GM06990 (cell line): ENCODE measurements at regions not wholly inside any gene's neighbourhood (a gene's known extent, or its start where the extent isn't known, plus 50 kb on each side); places are given as distances from the start of the nearest gene placed in this dataset.

Source experiments
- DNase-seq: peaks from one replicate; pipeline ENCODE4 v3.0.0-alpha.2; 2011; ENCODE audit not compliant: insufficient read length; ENCODE audit errors: extremely low read depth
- H3K27me3 ChIP-seq: replicated peaks from 2 replicates; pipeline ENCODE4 v1.6.0; 2011; ENCODE audit warnings: low read length; ENCODE audit not compliant: control insufficient read depth, insufficient read depth
- H3K36me3 ChIP-seq: 2 replicates; pipeline ENCODE4 v1.5.1; 2011; ENCODE audit warnings: low read length; ENCODE audit not compliant: control insufficient read depth, insufficient read depth
- H3K4me3 ChIP-seq: replicated peaks from 2 replicates; pipeline ENCODE4 v1.5.1; 2011; ENCODE audit warnings: low read depth, mild to moderate bottlenecking, control low read depth, low read length
- TF ChIP-seq, protein P1 (sequence below): IDR thresholded peaks from 2 replicates; pipeline ENCODE4 v1.5.1; 2011; ENCODE audit warnings: low read length, control low read depth, mild to moderate bottlenecking, inconsistent platforms; ENCODE audit not compliant: insufficient read depth, poor library complexity, severe bottlenecking

GRCh38 chr10:85265121-85265520 is 936.7 kb downstream of the CCSER2 start:
- Histone ChIP-seq H3K27me3 (no peaks in the 10 kb centered on the region), H3K36me3 (no peaks in the 10 kb centered on the region), H3K4me3 (no peak overlapping the region)
- DNase-seq, result no peak
- TF ChIP-seq, protein P1, sequence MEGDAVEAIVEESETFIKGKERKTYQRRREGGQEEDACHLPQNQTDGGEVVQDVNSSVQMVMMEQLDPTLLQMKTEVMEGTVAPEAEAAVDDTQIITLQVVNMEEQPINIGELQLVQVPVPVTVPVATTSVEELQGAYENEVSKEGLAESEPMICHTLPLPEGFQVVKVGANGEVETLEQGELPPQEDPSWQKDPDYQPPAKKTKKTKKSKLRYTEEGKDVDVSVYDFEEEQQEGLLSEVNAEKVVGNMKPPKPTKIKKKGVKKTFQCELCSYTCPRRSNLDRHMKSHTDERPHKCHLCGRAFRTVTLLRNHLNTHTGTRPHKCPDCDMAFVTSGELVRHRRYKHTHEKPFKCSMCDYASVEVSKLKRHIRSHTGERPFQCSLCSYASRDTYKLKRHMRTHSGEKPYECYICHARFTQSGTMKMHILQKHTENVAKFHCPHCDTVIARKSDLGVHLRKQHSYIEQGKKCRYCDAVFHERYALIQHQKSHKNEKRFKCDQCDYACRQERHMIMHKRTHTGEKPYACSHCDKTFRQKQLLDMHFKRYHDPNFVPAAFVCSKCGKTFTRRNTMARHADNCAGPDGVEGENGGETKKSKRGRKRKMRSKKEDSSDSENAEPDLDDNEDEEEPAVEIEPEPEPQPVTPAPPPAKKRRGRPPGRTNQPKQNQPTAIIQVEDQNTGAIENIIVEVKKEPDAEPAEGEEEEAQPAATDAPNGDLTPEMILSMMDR, result no peak

GRCh38 chr10:85266808-85267207 is 938.4 kb downstream of the CCSER2 start:
- H3K27me3 ChIP-seq, result no peaks in the 10 kb centered on the region
- DNase-seq, result no peak
- TF ChIP-seq, protein P1, result no peak
- no peak overlapping the region for H3K4me3 ChIP-seq
- H3K36me3 ChIP-seq, result no peaks in the 10 kb centered on the region

GRCh38 chr10:85280014-85280413 is 951.6 kb downstream of the CCSER2 start:
- Histone ChIP-seq H3K4me3 (no peak overlapping the region), H3K27me3 (no peaks in the 10 kb centered on the region), H3K36me3 (no peaks in the 10 kb centered on the region)
- DNase-seq, result no peak
- TF ChIP-seq, protein P1, result no peak

- TF ChIP-seq, protein P1, result no peak
- H3K4me3 ChIP-seq, result no peak overlapping the region
- no peak for DNase-seq
- no peaks in the 10 kb centered on the region for H3K27me3 ChIP-seq
- H3K36me3 ChIP-seq, result no peaks in the 10 kb centered on the region
Observed at GRCh38 chr10:85284778-85285770, 956.7 kb downstream of the CCSER2 start.

GRCh38 chr10:85293483-85293882 is 965.1 kb downstream of the CCSER2 start:
- no peak for DNase-seq
- no peaks in the 10 kb centered on the region for H3K36me3 ChIP-seq
- no peaks in the 10 kb centered on the region for H3K27me3 ChIP-seq
- H3K4me3 ChIP-seq, result no peak overlapping the region
- TF ChIP-seq, protein P1, result no peak
